T-helper 1 cell treated with Interleukin-12 subunit alpha and Interleukin-12 subunit beta and Interleukin-4 antibody, amounts not matched to agents 30 μg/mL and 1 μg/mL, for 36 hours (primary cell): ENCODE measurements at regions not wholly inside any gene's neighbourhood (a gene's known extent, or its start where the extent isn't known, plus 50 kb on each side); places are given as distances from the start of the nearest gene placed in this dataset.
"Not testable (repeated sequence)": the region's sequence is repeated elsewhere in the genome, so short reads cannot be mapped to it uniquely, and the experiment has no call there.

Experiments
- H3K27ac Mint-ChIP-seq: one replicate; pipeline ENCODE4 v1.8.0; 2021; ENCODE audit warnings: mild to moderate bottlenecking, mixed read lengths
- H3K27me3 Mint-ChIP-seq: one replicate; pipeline ENCODE4 v1.8.0; 2021; ENCODE audit warnings: low read depth, mixed read lengths
- H3K36me3 Mint-ChIP-seq: one replicate; pipeline ENCODE4 v1.8.0; 2021; ENCODE audit warnings: low read depth, mixed read lengths
- H3K4me1 Mint-ChIP-seq: one replicate; pipeline ENCODE4 v1.8.0; 2021; ENCODE audit warnings: low read depth, mixed read lengths
- H3K4me3 Mint-ChIP-seq: one replicate; pipeline ENCODE4 v1.8.0; 2021; ENCODE audit warnings: mild to moderate bottlenecking, moderate library complexity, mixed read lengths
- H3K9me3 Mint-ChIP-seq: one replicate; pipeline ENCODE4 v1.8.0; 2021; ENCODE audit warnings: mixed read lengths

GRCh38 chrX:139324756-139325155 lies 205.8 kb upstream of the F9 start:
- no peaks in the 10 kb centered on the region for H3K4me1 Mint-ChIP-seq
- H3K36me3 Mint-ChIP-seq = no peaks in the 10 kb centered on the region
- H3K27me3 Mint-ChIP-seq = no peaks in the 10 kb centered on the region
- H3K27ac Mint-ChIP-seq = no peak overlapping the region
- H3K4me3 Mint-ChIP-seq = no peak overlapping the region
- no peaks in the 10 kb centered on the region for H3K9me3 Mint-ChIP-seq

- not testable (repeated sequence) for H3K9me3 Mint-ChIP-seq, H3K27me3 Mint-ChIP-seq, H3K27ac Mint-ChIP-seq, H3K4me3 Mint-ChIP-seq, H3K36me3 Mint-ChIP-seq, H3K4me1 Mint-ChIP-seq
Observed at GRCh38 chrX:139320661-139321354, 209.7 kb upstream of the F9 start.

- peaks cover 11% of the 10 kb centered on the region for H3K9me3 Mint-ChIP-seq
Observed at GRCh38 chrX:139306675-139307074, 223.9 kb upstream of the F9 start.

GRCh38 chrX:139304471-139304870 lies 226.1 kb upstream of the F9 start:
- no peaks in the 10 kb centered on the region for H3K27me3 Mint-ChIP-seq
- no peak overlapping the region for H3K4me3 Mint-ChIP-seq
- no peaks in the 10 kb centered on the region for H3K36me3 Mint-ChIP-seq
- H3K9me3 Mint-ChIP-seq = peaks cover 11% of the 10 kb centered on the region
- no peak overlapping the region for H3K27ac Mint-ChIP-seq
- H3K4me1 Mint-ChIP-seq = no peaks in the 10 kb centered on the region

More at GRCh38 chrX:139306675-139307074, 223.9 kb upstream of the F9 start:
- not testable (repeated sequence) for H3K27me3 Mint-ChIP-seq, H3K27ac Mint-ChIP-seq, H3K4me3 Mint-ChIP-seq, H3K36me3 Mint-ChIP-seq, H3K4me1 Mint-ChIP-seq

GRCh38 chrX:139299309-139299708 lies 231.2 kb upstream of the F9 start:
- Mint-ChIP-seq H3K9me3 (no peaks in the 10 kb centered on the region), H3K27ac (no peak overlapping the region), H3K4me1 (no peaks in the 10 kb centered on the region), H3K4me3 (no peak overlapping the region), H3K36me3 (no peaks in the 10 kb centered on the region), H3K27me3 (no peaks in the 10 kb centered on the region)

- no peaks in the 10 kb centered on the region for H3K4me1 Mint-ChIP-seq
- H3K36me3 Mint-ChIP-seq = no peaks in the 10 kb centered on the region
- no peaks in the 10 kb centered on the region for H3K9me3 Mint-ChIP-seq
- no peaks in the 10 kb centered on the region for H3K27me3 Mint-ChIP-seq
- H3K4me3 Mint-ChIP-seq = no peak overlapping the region
- H3K27ac Mint-ChIP-seq = no peak overlapping the region
Observed at GRCh38 chrX:139298437-139298836, 232.1 kb upstream of the F9 start.

GRCh38 chrX:139297638-139298037 lies 232.9 kb upstream of the F9 start:
- Mint-ChIP-seq H3K9me3 (no peaks in the 10 kb centered on the region), H3K27ac (no peak overlapping the region), H3K36me3 (no peaks in the 10 kb centered on the region), H3K27me3 (no peaks in the 10 kb centered on the region), H3K4me1 (no peaks in the 10 kb centered on the region), H3K4me3 (no peak overlapping the region)

GRCh38 chrX:139293991-139294390 lies 236.5 kb upstream of the F9 start:
- Mint-ChIP-seq H3K9me3 (no peaks in the 10 kb centered on the region), H3K27ac (no peak overlapping the region), H3K4me1 (no peaks in the 10 kb centered on the region), H3K36me3 (no peaks in the 10 kb centered on the region), H3K27me3 (no peaks in the 10 kb centered on the region), H3K4me3 (no peak overlapping the region)

GRCh38 chrX:139290310-139290709 lies 240.2 kb upstream of the F9 start:
- Mint-ChIP-seq H3K36me3 (no peaks in the 10 kb centered on the region), H3K27me3 (no peaks in the 10 kb centered on the region), H3K9me3 (no peaks in the 10 kb centered on the region), H3K4me1 (no peaks in the 10 kb centered on the region), H3K4me3 (no peak overlapping the region), H3K27ac (no peak overlapping the region)

GRCh38 chrX:139287155-139287924 lies 243.2 kb upstream of the F9 start:
- no peaks in the 10 kb centered on the region for H3K4me1 Mint-ChIP-seq
- no peak overlapping the region for H3K4me3 Mint-ChIP-seq
- peaks cover 9% of the 10 kb centered on the region for H3K9me3 Mint-ChIP-seq
- H3K27me3 Mint-ChIP-seq = no peaks in the 10 kb centered on the region
- no peaks in the 10 kb centered on the region for H3K36me3 Mint-ChIP-seq
- no peak overlapping the region for H3K27ac Mint-ChIP-seq

GRCh38 chrX:139286342-139286741 lies 244.2 kb upstream of the F9 start:
- Mint-ChIP-seq H3K4me3 (no peak overlapping the region), H3K9me3 (peaks cover 9% of the 10 kb centered on the region), H3K27me3 (no peaks in the 10 kb centered on the region), H3K36me3 (no peaks in the 10 kb centered on the region), H3K27ac (no peak overlapping the region), H3K4me1 (no peaks in the 10 kb centered on the region)

GRCh38 chrX:139267851-139268250 lies 262.7 kb upstream of the F9 start:
- H3K9me3 Mint-ChIP-seq = no peaks in the 10 kb centered on the region
- no peaks in the 10 kb centered on the region for H3K36me3 Mint-ChIP-seq
- no peaks in the 10 kb centered on the region for H3K4me1 Mint-ChIP-seq
- H3K27me3 Mint-ChIP-seq = no peaks in the 10 kb centered on the region
- H3K27ac Mint-ChIP-seq = no peak overlapping the region
- H3K4me3 Mint-ChIP-seq = no peak overlapping the region

GRCh38 chrX:139246295-139246694 lies 284.2 kb upstream of the F9 start:
- no peak overlapping the region for H3K4me3 Mint-ChIP-seq
- no peaks in the 10 kb centered on the region for H3K27me3 Mint-ChIP-seq
- no peaks in the 10 kb centered on the region for H3K9me3 Mint-ChIP-seq
- no peak overlapping the region for H3K27ac Mint-ChIP-seq
- no peaks in the 10 kb centered on the region for H3K4me1 Mint-ChIP-seq
- no peaks in the 10 kb centered on the region for H3K36me3 Mint-ChIP-seq

- Mint-ChIP-seq H3K9me3 (no peaks in the 10 kb centered on the region), H3K27me3 (no peaks in the 10 kb centered on the region), H3K4me3 (no peak overlapping the region), H3K27ac (no peak overlapping the region), H3K4me1 (no peaks in the 10 kb centered on the region), H3K36me3 (no peaks in the 10 kb centered on the region)
Observed at GRCh38 chrX:139237141-139237540, 293.4 kb upstream of the F9 start.

- Mint-ChIP-seq H3K36me3 (no peaks in the 10 kb centered on the region), H3K27ac (no peak overlapping the region), H3K4me1 (no peaks in the 10 kb centered on the region), H3K4me3 (no peak overlapping the region), H3K27me3 (no peaks in the 10 kb centered on the region), H3K9me3 (no peaks in the 10 kb centered on the region)
Observed at GRCh38 chrX:139234898-139235297, 295.6 kb upstream of the F9 start.
